ENCODE measurements at regions not wholly inside any gene's neighbourhood (a gene's known extent, or its start where the extent isn't known, plus 50 kb on each side); places are given as distances from the start of the nearest gene placed in this dataset.

- intact Hi-C loops (cut with micrococcal nuclease): no loop called here
- Histone ChIP-seq H3K36me3 (ENCODE audit: control insufficient read depth, insufficient read depth, low read length) (no peaks in the 10 kb centered on the region), H2BK20ac (ENCODE audit: low read depth, low read length) (no peak overlapping the region), H2AK9ac (replicated peaks; ENCODE audit: low read depth, low read length, poor library complexity) (no peak overlapping the region), H2BK120ac (ENCODE audit: low read depth, low read length) (no peak overlapping the region), H3K27me3 (ENCODE audit: control insufficient read depth, insufficient read depth, low read length) (no peaks in the 10 kb centered on the region), H3K79me1 (ENCODE audit: low read depth in 1 of 2, low read length in 2 of 2) (no peaks in the 10 kb centered on the region), H3K4me1 (ENCODE audit: control insufficient read depth, insufficient read depth, low read length) (no peaks in the 10 kb centered on the region; the same call in 1 of the 2 replicates), H4K20me1 (ENCODE audit: insufficient read depth, low read length) (no peaks in the 10 kb centered on the region), H2BK5ac (ENCODE audit: low read depth, low read length, poor library complexity, severe bottlenecking) (no peak overlapping the region), H3K4me2 (ENCODE audit: low read depth, low read length) (no peak overlapping the region), H4K91ac (ENCODE audit: insufficient read depth, low read depth, low read length) (no peak overlapping the region), H2BK15ac (ENCODE audit: low read depth, low read length) (no peak overlapping the region), H3K4ac (ENCODE audit: low read depth, low read length) (no peak overlapping the region), H4K8ac (ENCODE audit: low read depth in 2 of 2, low read length in 2 of 2) (no peak overlapping the region), H3K9ac (ENCODE audit: low read depth, low read length) (no peak overlapping the region), H3K27ac (ENCODE audit: insufficient read depth, low read length) (no peak overlapping the region), H3K4me3 (ENCODE audit: insufficient read depth, low read depth, low read length) (no peak overlapping the region), H2AK5ac (ENCODE audit: low read depth, low read length) (no peak overlapping the region), H3K18ac (ENCODE audit: low read depth, low read length) (no peak overlapping the region), H3K9me3 (ENCODE audit: control insufficient read depth, insufficient read depth, low read length) (no peaks in the 10 kb centered on the region; the same call in 1 of the 2 replicates), H3K14ac (replicated peaks; ENCODE audit: low read depth, low read length) (no peak overlapping the region), H3K56ac (ENCODE audit: extremely low read depth, insufficient read depth, low read length) (no peak overlapping the region), H2AFZ (replicated peaks; ENCODE audit: low read length, poor library complexity) (no peak overlapping the region), H3K9me1 (ENCODE audit: insufficient read depth, low read length) (no peaks in the 10 kb centered on the region), H3K23ac (ENCODE audit: low read depth, low read length) (no peak overlapping the region), H4K5ac (ENCODE audit: low read depth, low read length) (no peak overlapping the region)
- TF ChIP-seq CTCF (conservative IDR thresholded peaks at IDR 0.05; ENCODE audit: low read depth, low read length) (no peak), RCOR1 (IDR thresholded peaks at IDR 0.05; ENCODE audit: insufficient replicate concordance, low read length) (no peak), CEBPB (IDR thresholded peaks at IDR 0.05; ENCODE audit: low read depth, low read length) (no peak), MAZ (IDR thresholded peaks at IDR 0.05; ENCODE audit: borderline replicate concordance, low read depth, low read length) (no peak), POLR2A (IDR thresholded peaks at IDR 0.05; ENCODE audit: low read depth, low read length) (no peak), MAFK (IDR thresholded peaks at IDR 0.05; ENCODE audit: low read depth, low read length) (no peak), USF2 (IDR thresholded peaks at IDR 0.05; ENCODE audit: low read depth, low read length) (no peak)
- in situ Hi-C loops (cut with MboI; ENCODE audit: low sequenced_read_pairs): no loop called here
- ChIA-PET POLR2A (ENCODE audit: unreplicated experiment) (no interaction called here), CTCF (interaction anchor here (1.3 kb wide), 1 partner anchor 17 kb away, joined by 5 read pairs; no protein-coding TSS in a partner anchor)
- no CpG with 5 or more reads among the region's 2 CpGs for WGBS, 2 experiments (ENCODE audit: extremely low coverage in 2 of 2, insufficient read length in 1 of 2)
- dilution Hi-C loops (cut with HindIII; ENCODE audit: low sequenced_read_pairs, unreplicated experiment): no loop called here
- BruUV-seq (replicated peaks): no TSS peak
- ATAC-seq (ENCODE audit: low read depth) (no peak), DNase-seq (no peak)
Measured at GRCh38 chr9:2302606-2303005, 287.5 kb downstream of the SMARCA2 start.

Data from IMR-90 (cell line).